Cardiac muscle cell (in vitro differentiated cells and primary cell): ENCODE measurements at regions not wholly inside any gene's neighbourhood (a gene's known extent, or its start where the extent isn't known, plus 50 kb on each side); places are given as distances from the start of the nearest gene placed in this dataset.

Experiments used
- DNase-seq, 2 donors: peaks; one replicate each; pipeline versions ENCODE4 v3.0.0 to v3.0.0-alpha.2; 2010 to 2017; ENCODE audit warnings: low read depth in 1 of 2, low spot score in 1 of 2
- H3K27ac ChIP-seq: fragments of 200-600 bp; sonication (generic); 2 replicates; pipeline ENCODE4 v1.5.1; 2016
- H3K27me3 ChIP-seq: fragments of 200-600 bp; sonication (generic); 2 replicates; pipeline ENCODE4 v1.6.0; 2016; ENCODE audit warnings: control low read depth
- H3K36me3 ChIP-seq: fragments of 200-600 bp; sonication (generic); 2 replicates; pipeline ENCODE4 v1.5.1; 2016; ENCODE audit warnings: control low read depth
- H3K4me1 ChIP-seq: fragments of 200-600 bp; sonication (generic); 2 replicates; pipeline ENCODE4 v1.8.1; 2017; ENCODE audit warnings: low read depth, mild to moderate bottlenecking, mixed run types
- H3K4me3 ChIP-seq: fragments of 200-600 bp; sonication (generic); 2 replicates; pipeline ENCODE4 v1.5.1; 2016; ENCODE audit warnings: mild to moderate bottlenecking
- H3K9me3 ChIP-seq: fragments of 200-600 bp; sonication (generic); 2 replicates; pipeline ENCODE4 v1.5.1; 2017; ENCODE audit warnings: low read depth, mild to moderate bottlenecking, control low read depth
- TF ChIP-seq, protein P1 (sequence below): IDR thresholded peaks from 2 replicates; pipeline ENCODE4 v1.5.1; 2012; ENCODE audit warnings: low read depth, mild to moderate bottlenecking, low read length

DNA sequence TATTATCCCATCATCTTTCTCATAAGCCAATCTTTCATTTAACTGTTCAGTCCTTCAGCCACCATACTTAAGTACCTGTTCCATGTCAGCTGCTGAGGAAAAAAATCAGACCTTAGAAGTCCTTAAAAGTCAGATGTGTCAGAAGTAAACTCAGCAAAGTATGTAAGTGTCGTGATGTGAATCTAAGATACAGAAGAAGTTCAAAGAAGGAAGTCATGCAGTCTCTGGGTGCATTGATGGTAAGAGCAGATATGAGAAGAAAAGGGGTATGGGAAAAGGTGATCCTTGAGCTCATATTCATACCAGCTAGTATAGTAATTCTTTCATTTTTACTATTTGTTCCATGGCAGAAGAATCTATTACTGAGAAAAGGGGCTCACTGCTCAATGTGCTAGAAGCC, 259.4 kb upstream of the CD180 start:
- H3K36me3 ChIP-seq = no peaks in the 10 kb centered on the region
- H3K4me1 ChIP-seq = no peaks in the 10 kb centered on the region
- TF ChIP-seq, protein P1, sequence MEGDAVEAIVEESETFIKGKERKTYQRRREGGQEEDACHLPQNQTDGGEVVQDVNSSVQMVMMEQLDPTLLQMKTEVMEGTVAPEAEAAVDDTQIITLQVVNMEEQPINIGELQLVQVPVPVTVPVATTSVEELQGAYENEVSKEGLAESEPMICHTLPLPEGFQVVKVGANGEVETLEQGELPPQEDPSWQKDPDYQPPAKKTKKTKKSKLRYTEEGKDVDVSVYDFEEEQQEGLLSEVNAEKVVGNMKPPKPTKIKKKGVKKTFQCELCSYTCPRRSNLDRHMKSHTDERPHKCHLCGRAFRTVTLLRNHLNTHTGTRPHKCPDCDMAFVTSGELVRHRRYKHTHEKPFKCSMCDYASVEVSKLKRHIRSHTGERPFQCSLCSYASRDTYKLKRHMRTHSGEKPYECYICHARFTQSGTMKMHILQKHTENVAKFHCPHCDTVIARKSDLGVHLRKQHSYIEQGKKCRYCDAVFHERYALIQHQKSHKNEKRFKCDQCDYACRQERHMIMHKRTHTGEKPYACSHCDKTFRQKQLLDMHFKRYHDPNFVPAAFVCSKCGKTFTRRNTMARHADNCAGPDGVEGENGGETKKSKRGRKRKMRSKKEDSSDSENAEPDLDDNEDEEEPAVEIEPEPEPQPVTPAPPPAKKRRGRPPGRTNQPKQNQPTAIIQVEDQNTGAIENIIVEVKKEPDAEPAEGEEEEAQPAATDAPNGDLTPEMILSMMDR = no peak
- no peaks in the 10 kb centered on the region for H3K9me3 ChIP-seq
- no peak overlapping the region for H3K27ac ChIP-seq
- H3K4me3 ChIP-seq = no peak overlapping the region
- no peak for DNase-seq
- no peaks in the 10 kb centered on the region for H3K27me3 ChIP-seq

DNA sequence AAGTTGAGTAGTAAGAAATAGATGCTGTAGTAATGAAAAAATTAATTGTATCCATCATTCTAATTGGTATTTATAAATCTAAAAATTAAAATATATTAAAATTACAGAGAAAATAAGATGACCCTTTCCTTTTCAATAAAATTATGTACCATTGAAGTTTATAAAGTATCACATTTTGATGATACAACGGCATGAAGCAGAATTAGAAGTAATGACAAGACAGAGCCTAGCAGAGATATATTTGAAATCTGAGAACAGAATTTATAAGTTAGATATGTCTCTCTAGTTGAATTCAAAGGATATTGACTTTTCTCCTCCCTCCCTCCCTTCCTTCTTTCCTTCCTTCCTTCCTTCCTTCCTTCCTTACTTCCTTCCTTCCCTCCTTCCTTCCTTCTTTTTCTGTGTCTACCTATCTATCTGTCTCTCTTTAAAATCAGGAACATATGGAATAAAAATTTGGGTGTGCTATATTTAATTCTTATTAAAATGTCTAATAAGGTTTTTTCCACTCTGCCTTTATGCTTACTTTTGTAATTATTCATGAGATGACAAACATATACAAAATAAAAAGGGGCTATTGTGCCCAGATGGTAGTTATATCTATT, 258.5 kb upstream of the CD180 start:
- Histone ChIP-seq H3K36me3 (no peaks in the 10 kb centered on the region), H3K4me3 (no peak overlapping the region), H3K4me1 (no peaks in the 10 kb centered on the region), H3K9me3 (no peaks in the 10 kb centered on the region), H3K27me3 (no peaks in the 10 kb centered on the region), H3K27ac (no peak overlapping the region)
- TF ChIP-seq, protein P1 = no peak
- DNase-seq = no peak

DNA sequence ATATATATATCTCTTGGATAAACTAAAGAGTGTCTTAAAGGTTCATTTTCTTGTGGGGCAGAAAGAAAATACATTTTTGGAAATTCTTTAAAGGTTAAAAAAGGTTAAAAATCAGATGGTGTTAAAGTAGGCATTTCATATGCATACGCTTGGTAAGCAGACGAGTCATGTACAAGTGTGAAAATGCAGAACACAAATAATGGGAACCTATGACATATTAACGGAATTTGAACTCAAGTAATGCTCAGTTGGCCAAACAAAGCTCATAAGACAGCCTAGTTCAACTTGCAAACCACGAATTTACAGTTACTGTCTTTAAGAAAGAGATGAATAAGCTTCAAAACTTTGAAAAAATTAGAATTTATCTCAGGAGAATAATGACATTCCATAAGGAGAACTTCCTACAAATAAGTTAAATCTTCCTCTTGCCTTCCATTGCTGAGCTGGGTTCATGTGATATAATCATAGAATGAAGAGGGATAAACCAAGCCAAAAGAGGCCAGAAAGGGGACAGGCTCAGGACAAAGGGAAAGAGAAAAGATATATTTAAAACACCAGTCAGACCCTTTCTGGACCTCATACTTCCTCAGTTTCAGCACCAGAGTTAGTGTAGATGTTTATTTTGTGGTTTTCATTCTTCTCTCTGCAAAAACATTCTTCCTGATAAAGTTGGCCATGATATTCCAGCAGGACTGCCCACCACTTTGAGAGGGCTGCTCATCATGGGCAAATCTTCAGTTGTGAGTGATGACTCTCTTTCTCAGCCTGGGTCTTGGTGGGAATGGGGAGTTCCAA, 256.7 kb upstream of the CD180 start:
- Histone ChIP-seq H3K9me3 (no peaks in the 10 kb centered on the region), H3K4me3 (no peak overlapping the region), H3K36me3 (no peaks in the 10 kb centered on the region), H3K27me3 (no peaks in the 10 kb centered on the region), H3K27ac (no peak overlapping the region), H3K4me1 (no peaks in the 10 kb centered on the region)
- TF ChIP-seq, protein P1 = no peak
- DNase-seq = peak in 1 of 2 donors; percentile 40

DNA sequence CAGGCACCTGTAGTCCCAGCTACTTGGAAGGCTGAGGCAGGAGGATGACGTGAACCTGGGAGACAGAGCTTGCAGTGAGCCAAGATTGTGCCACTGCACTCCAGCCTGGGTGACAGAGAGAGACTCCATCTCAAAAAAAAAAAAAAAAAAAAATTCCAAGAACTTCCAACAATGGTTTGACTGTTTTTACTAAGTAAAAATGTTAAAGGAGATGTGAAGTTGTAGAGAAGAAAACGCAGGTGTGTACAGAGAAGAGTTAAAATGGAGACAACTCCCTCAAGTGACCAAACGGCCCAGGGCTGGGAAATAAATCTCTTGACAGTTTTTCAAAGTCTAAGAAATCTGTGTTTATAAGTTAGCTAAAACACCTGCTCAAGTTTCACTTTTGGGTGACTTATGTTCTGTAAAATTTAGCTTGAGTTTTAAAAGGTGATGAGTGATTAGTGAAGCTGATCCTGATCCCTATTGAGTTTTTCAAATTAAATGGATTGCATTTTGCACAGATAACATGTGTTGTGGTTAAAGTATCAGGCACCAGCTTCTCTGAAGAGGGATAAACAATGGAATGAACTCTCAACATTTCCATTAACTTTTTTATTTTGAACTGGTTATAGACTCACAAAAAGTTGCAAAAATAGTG, 255.2 kb upstream of the CD180 start:
- no peak overlapping the region for H3K4me3 ChIP-seq
- no peaks in the 10 kb centered on the region for H3K36me3 ChIP-seq
- no peaks in the 10 kb centered on the region for H3K9me3 ChIP-seq
- H3K27ac ChIP-seq = no peak overlapping the region
- TF ChIP-seq, protein P1 = no peak
- H3K4me1 ChIP-seq = no peaks in the 10 kb centered on the region
- no peaks in the 10 kb centered on the region for H3K27me3 ChIP-seq
- DNase-seq = no peak

DNA sequence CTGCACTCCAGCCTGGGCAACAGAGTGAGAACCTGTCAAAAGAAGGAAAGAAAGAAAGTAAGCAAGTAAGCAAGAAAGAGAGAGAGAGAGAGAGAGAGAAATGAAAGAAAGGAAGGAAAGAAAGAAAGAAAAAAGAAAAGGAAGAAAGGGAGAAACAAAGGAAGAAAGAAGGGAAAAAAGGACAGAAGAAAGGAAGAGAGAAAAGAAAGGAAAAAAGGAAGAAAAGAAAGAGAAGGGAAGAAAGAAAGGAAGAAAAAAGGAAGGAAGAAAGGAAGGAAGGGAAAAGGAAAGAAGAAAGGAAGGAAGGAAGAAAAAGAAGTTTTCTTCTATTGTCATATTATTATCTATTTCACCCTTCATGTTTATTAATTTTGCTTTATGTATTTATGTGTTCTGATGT, 251.1 kb upstream of the CD180 start:
- Histone ChIP-seq H3K27me3 (no peaks in the 10 kb centered on the region), H3K4me3 (no peak overlapping the region), H3K36me3 (no peaks in the 10 kb centered on the region), H3K4me1 (no peaks in the 10 kb centered on the region), H3K27ac (no peak overlapping the region), H3K9me3 (no peaks in the 10 kb centered on the region)
- no peak for DNase-seq
- TF ChIP-seq, protein P1 = no peak
